CD4-positive, alpha-beta T cell (primary cell): ENCODE measurements at regions not wholly inside any gene's neighbourhood (a gene's known extent, or its start where the extent isn't known, plus 50 kb on each side); places are given as distances from the start of the nearest gene placed in this dataset.

Source experiments
- ATAC-seq: fragments of 200-7000 bp; cut with Tn5 transposase; one replicate; pipeline ENCODE4 v1.10.0; 2022; ENCODE audit warnings: mild to moderate bottlenecking; ENCODE audit not compliant: poor library complexity
- CTCF ChIA-PET: fragments of 350-600 bp; sonication (Branson Sonifier 250); formaldehyde crosslinking; loops from one replicate; lab custom pipeline; 2021; ENCODE audit warnings: antibody characterized with exemption, inconsistent platforms; lab: Charles Lee
- POLR2A ChIA-PET: fragments of 350-600 bp; sonication (Branson Sonifier 250); formaldehyde crosslinking; loops from one replicate; lab custom pipeline; 2021; ENCODE audit warnings: antibody characterized with exemption, inconsistent platforms; lab: Charles Lee
- DNase-seq, 14 experiments: peaks; one replicate each; pipeline ENCODE4 v3.0.0-alpha.2; 2013 to 2020; ENCODE audit warnings: mixed read lengths in 2 of 14
- H3K27ac ChIP-seq, 2 donors: one replicate each; pipeline versions ENCODE4 v1.5.1 to v1.7.0; 2013; ENCODE audit warnings: low read length in 2 of 2, low read depth in 1 of 2, mild to moderate bottlenecking in 1 of 2
- H3K27me3 ChIP-seq, 2 experiments: 1 replicate in 1 of 2; 2 replicates in 1 of 2; pipeline versions ENCODE4 v1.6.1 to v1.7.0; 2013; ENCODE audit warnings: low read length in 2 of 2, control low read depth in 1 of 2, mild to moderate bottlenecking in 1 of 2, moderate library complexity in 1 of 2; ENCODE audit not compliant: insufficient read depth in 2 of 2, control insufficient read depth in 1 of 2
- H3K36me3 ChIP-seq: one replicate; pipeline ENCODE4 v1.6.1; 2013; ENCODE audit warnings: low read length, control low read depth; ENCODE audit not compliant: insufficient read depth
- H3K4me1 ChIP-seq: one replicate; pipeline ENCODE4 v1.6.1; 2013; ENCODE audit warnings: low read length, control low read depth; ENCODE audit not compliant: insufficient read depth
- H3K4me3 ChIP-seq: one replicate; pipeline ENCODE4 v1.5.1; 2013; ENCODE audit warnings: mild to moderate bottlenecking, low read length, moderate library complexity
- H3K9me3 ChIP-seq, 2 experiments: 1 replicate in 1 of 2; 2 replicates in 1 of 2; pipeline versions ENCODE4 v1.6.1 to v1.7.0; 2013; ENCODE audit warnings: low read length in 2 of 2, mild to moderate bottlenecking in 2 of 2, control low read depth in 1 of 2, moderate library complexity in 1 of 2; ENCODE audit not compliant: control insufficient read depth in 1 of 2, insufficient read depth in 1 of 2
- H3K27ac Mint-ChIP-seq: one replicate; pipeline ENCODE4 v1.8.0; 2020; ENCODE audit warnings: mixed read lengths
- H3K27me3 Mint-ChIP-seq: one replicate; pipeline ENCODE4 v1.8.0; 2021; ENCODE audit warnings: mixed read lengths
- H3K36me3 Mint-ChIP-seq: one replicate; pipeline ENCODE4 v1.8.0; 2021; ENCODE audit warnings: low read depth, mixed read lengths
- H3K4me1 Mint-ChIP-seq: one replicate; pipeline ENCODE4 v1.8.0; 2021; ENCODE audit warnings: low read depth, mixed read lengths
- H3K4me3 Mint-ChIP-seq: one replicate; pipeline ENCODE4 v1.8.0; 2020; ENCODE audit warnings: mild to moderate bottlenecking, mixed read lengths
- H3K9me3 Mint-ChIP-seq: one replicate; pipeline ENCODE4 v1.8.0; 2020; ENCODE audit warnings: mixed read lengths
- intact Hi-C, 2 experiments: fragments of 100-400 bp; cut with DNase I in 1 of 2; cut with micrococcal nuclease in 1 of 2; formaldehyde crosslinking; loops; one replicate each; pipeline versions ENCODE4 v1.15.1 to v1.9.0; 2023 to 2025; cut with DNase I, micrococcal nuclease
- TF ChIP-seq, protein P1 (sequence below): fragments of 200-600 bp; IDR thresholded peaks from one replicate; pipeline ENCODE4 v1.8.0; 2022; ENCODE audit warnings: antibody characterized with exemption, mild to moderate bottlenecking

- Mint-ChIP-seq H3K36me3 (no peaks in the 10 kb centered on the region), H3K27me3 (no peaks in the 10 kb centered on the region), H3K9me3 (peaks cover 5% of the 10 kb centered on the region), H3K27ac (no peak overlapping the region), H3K4me3 (no peak overlapping the region), H3K4me1 (no peaks in the 10 kb centered on the region)
- CTCF ChIA-PET, result no interaction called here
- intact Hi-C loops, result no loop called here
- DNase-seq (no peak), ATAC-seq (no peak)
- TF ChIP-seq, protein P1, sequence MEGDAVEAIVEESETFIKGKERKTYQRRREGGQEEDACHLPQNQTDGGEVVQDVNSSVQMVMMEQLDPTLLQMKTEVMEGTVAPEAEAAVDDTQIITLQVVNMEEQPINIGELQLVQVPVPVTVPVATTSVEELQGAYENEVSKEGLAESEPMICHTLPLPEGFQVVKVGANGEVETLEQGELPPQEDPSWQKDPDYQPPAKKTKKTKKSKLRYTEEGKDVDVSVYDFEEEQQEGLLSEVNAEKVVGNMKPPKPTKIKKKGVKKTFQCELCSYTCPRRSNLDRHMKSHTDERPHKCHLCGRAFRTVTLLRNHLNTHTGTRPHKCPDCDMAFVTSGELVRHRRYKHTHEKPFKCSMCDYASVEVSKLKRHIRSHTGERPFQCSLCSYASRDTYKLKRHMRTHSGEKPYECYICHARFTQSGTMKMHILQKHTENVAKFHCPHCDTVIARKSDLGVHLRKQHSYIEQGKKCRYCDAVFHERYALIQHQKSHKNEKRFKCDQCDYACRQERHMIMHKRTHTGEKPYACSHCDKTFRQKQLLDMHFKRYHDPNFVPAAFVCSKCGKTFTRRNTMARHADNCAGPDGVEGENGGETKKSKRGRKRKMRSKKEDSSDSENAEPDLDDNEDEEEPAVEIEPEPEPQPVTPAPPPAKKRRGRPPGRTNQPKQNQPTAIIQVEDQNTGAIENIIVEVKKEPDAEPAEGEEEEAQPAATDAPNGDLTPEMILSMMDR, result no peak
- no peak overlapping the region for H3K4me3 ChIP-seq
- peaks cover 0 to 3% of the 10 kb centered on the region in 2 experiments for H3K9me3 ChIP-seq
- H3K4me1 ChIP-seq, result no peaks in the 10 kb centered on the region
- H3K36me3 ChIP-seq, result no peaks in the 10 kb centered on the region
- no peaks in the 10 kb centered on the region for H3K27me3 ChIP-seq
- POLR2A ChIA-PET, result no interaction called here
- no peak overlapping the region for H3K27ac ChIP-seq
Measured at GRCh38 chr21:18907076-18907475, 503.5 kb upstream of the TMPRSS15 start.

GRCh38 chr21:18908641-18909040 lies 505.1 kb upstream of the TMPRSS15 start:
- DNase-seq (no peak), ATAC-seq (no peak)
- Histone ChIP-seq H3K27ac (no peak overlapping the region), H3K9me3 (peaks cover 0 to 8% of the 10 kb centered on the region in 2 experiments), H3K36me3 (no peaks in the 10 kb centered on the region), H3K4me1 (no peaks in the 10 kb centered on the region), H3K4me3 (no peak overlapping the region), H3K27me3 (no peaks in the 10 kb centered on the region)
- H3K4me1 Mint-ChIP-seq, result no peaks in the 10 kb centered on the region
- ChIA-PET POLR2A (no interaction called here), CTCF (no interaction called here)
- intact Hi-C loops, result no loop called here
- no peak overlapping the region for H3K4me3 Mint-ChIP-seq
- H3K36me3 Mint-ChIP-seq, result no peaks in the 10 kb centered on the region
- no peaks in the 10 kb centered on the region for H3K27me3 Mint-ChIP-seq
- peaks cover 9% of the 10 kb centered on the region for H3K9me3 Mint-ChIP-seq
- TF ChIP-seq, protein P1, result no peak
- H3K27ac Mint-ChIP-seq, result no peak overlapping the region

- peaks cover 11% of the 10 kb centered on the region for H3K9me3 Mint-ChIP-seq
Measured at GRCh38 chr21:18913914-18914313, 510.3 kb upstream of the TMPRSS15 start.

More at GRCh38 chr21:18913914-18914313, 510.3 kb upstream of the TMPRSS15 start:
- ChIA-PET CTCF (no interaction called here), POLR2A (no interaction called here)
- Histone ChIP-seq H3K27ac (no peak overlapping the region), H3K4me3 (no peak overlapping the region), H3K27me3 (no peaks in the 10 kb centered on the region), H3K4me1 (no peaks in the 10 kb centered on the region), H3K9me3 (peaks cover 0 to 8% of the 10 kb centered on the region in 2 experiments), H3K36me3 (no peaks in the 10 kb centered on the region)
- no peaks in the 10 kb centered on the region for H3K36me3 Mint-ChIP-seq
- H3K27ac Mint-ChIP-seq, result no peak overlapping the region
- no peaks in the 10 kb centered on the region for H3K4me1 Mint-ChIP-seq
- H3K27me3 Mint-ChIP-seq, result no peaks in the 10 kb centered on the region
- intact Hi-C loops, result no loop called here
- H3K4me3 Mint-ChIP-seq, result no peak overlapping the region
- no peak for DNase-seq
- no peak for ATAC-seq
- TF ChIP-seq, protein P1, result no peak
